Retinal pigment epithelial cell (primary cell): ENCODE measurements at regions not wholly inside any gene's neighbourhood (a gene's known extent, or its start where the extent isn't known, plus 50 kb on each side); places are given as distances from the start of the nearest gene placed in this dataset.
"Not testable (repeated sequence)": the region's sequence is repeated elsewhere in the genome, so short reads cannot be mapped to it uniquely, and the experiment has no call there.

ENCODE experiments used
- DNase-seq: peaks from one replicate; pipeline ENCODE4 v3.0.0-alpha.2; 2010; ENCODE audit warnings: low read depth
- H3K4me3 ChIP-seq: 2 replicates; pipeline ENCODE4 v1.5.1; 2011; ENCODE audit warnings: mild to moderate bottlenecking, low read length, control low read depth, moderate library complexity
- TF ChIP-seq, protein P1 (sequence below): conservative IDR thresholded peaks from 2 replicates; pipeline ENCODE4 v1.5.1; 2011; ENCODE audit warnings: low read depth, low read length, control low read depth, inconsistent platforms

DNA sequence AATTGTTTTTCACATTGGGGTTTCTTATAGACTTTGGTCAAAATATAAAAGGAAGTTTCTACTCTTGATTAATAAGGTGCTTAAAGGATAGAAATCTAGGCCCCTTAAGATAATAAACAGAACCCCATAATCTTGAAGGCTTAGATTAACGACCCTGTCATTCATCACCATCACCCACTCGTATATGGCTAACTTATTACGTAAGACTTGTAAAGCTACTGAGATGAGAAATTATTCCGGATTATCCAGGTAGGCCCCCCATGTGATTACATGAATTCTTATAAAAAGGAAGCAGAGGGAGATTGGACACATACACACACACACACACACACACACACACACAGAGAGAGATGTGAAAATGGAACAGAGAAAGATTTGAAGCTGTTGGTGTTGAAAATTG lies 1489.2 kb upstream of the TENM4 start:
- TF ChIP-seq, protein P1, sequence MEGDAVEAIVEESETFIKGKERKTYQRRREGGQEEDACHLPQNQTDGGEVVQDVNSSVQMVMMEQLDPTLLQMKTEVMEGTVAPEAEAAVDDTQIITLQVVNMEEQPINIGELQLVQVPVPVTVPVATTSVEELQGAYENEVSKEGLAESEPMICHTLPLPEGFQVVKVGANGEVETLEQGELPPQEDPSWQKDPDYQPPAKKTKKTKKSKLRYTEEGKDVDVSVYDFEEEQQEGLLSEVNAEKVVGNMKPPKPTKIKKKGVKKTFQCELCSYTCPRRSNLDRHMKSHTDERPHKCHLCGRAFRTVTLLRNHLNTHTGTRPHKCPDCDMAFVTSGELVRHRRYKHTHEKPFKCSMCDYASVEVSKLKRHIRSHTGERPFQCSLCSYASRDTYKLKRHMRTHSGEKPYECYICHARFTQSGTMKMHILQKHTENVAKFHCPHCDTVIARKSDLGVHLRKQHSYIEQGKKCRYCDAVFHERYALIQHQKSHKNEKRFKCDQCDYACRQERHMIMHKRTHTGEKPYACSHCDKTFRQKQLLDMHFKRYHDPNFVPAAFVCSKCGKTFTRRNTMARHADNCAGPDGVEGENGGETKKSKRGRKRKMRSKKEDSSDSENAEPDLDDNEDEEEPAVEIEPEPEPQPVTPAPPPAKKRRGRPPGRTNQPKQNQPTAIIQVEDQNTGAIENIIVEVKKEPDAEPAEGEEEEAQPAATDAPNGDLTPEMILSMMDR: no peak
- no peak overlapping the region for H3K4me3 ChIP-seq
- no peak for DNase-seq

- TF ChIP-seq, protein P1: no peak
- H3K4me3 ChIP-seq: no peak overlapping the region
- DNase-seq: no peak
Observed at GRCh38 chr11:80929031-80929805, 1488.4 kb upstream of the TENM4 start.

DNA sequence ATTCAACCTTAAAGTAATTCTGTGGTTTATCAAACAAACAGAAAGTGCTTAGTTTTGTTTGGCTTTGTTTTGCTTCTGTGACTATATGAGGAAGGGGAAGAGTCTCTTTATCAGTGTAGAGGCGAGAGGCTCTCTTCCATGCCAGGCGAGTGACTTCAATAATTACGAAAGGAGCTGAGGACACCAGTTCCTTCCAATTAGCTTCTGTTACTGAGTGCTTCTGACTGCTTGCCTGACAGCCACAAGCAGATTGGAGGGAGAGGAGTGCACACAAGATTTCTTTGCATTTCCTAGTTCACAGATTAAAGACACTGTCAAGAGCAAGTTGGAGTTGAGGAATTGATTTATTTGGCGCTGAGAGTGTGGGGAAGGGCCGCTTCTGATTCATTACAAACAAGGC lies 1484.5 kb upstream of the TENM4 start:
- TF ChIP-seq, protein P1: no peak
- H3K4me3 ChIP-seq: no peak overlapping the region
- no peak for DNase-seq

DNA sequence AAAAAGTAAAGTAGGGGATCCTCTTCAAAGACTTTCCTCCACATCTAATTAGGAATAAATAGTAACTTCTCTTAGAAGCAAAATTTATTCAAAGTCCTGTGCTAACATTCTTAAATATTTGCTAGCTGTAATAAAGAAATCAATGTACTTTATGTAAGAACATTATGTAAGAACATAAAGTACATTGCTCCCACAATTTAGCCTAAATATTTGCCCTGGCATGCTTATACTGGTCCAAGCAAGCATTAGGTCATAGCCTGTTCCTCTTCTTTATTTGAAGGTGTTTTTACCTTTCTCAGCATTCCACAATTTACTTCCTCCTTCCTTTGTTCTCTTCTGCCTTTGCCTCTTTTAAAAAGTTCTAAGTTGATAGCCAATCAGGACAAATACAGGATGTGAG lies 1480.5 kb upstream of the TENM4 start:
- DNase-seq, H3K4me3 ChIP-seq: not testable (repeated sequence)

GRCh38 chr11:80916173-80916798 lies 1475.5 kb upstream of the TENM4 start:
- no peak for DNase-seq

GRCh38 chr11:80914311-80914710 lies 1473.5 kb upstream of the TENM4 start:
- no peak overlapping the region for H3K4me3 ChIP-seq
- TF ChIP-seq, protein P1: no peak
- no peak for DNase-seq

More at GRCh38 chr11:80916173-80916798, 1475.5 kb upstream of the TENM4 start:
- no peak overlapping the region for H3K4me3 ChIP-seq
- TF ChIP-seq, protein P1: no peak

GRCh38 chr11:80911666-80912065 lies 1470.8 kb upstream of the TENM4 start:
- no peak for DNase-seq
- no peak overlapping the region for H3K4me3 ChIP-seq
- TF ChIP-seq, protein P1: no peak
